ENCODE measurements at regions not wholly inside any gene's neighbourhood (a gene's known extent, or its start where the extent isn't known, plus 50 kb on each side); places are given as distances from the start of the nearest gene placed in this dataset.

GRCh38 chr10:3856593-3856992, 71.6 kb upstream of the KLF6 start:
- Histone ChIP-seq H2AFZ (ENCODE audit: low read depth, low read length) (no peak overlapping the region), H3K9me1 (ENCODE audit: control insufficient read depth, insufficient read depth, low read length) (no peaks in the 10 kb centered on the region), H3K4me3 (no peak overlapping the region), H3K36me3 (ENCODE audit: control insufficient read depth, insufficient read depth, low read length) (no peaks in the 10 kb centered on the region; the same call in 2 of the 3 replicates), H3K79me2 (ENCODE audit: control insufficient read depth, insufficient read depth, low read length) (no peaks in the 10 kb centered on the region), H3K27me3 (ENCODE audit: control insufficient read depth in 2 of 2, insufficient read depth in 2 of 2, low read length in 2 of 2) (no peaks in the 10 kb centered on the region), H3K4me2 (ENCODE audit: insufficient read depth, low read length) (no peak overlapping the region), H4K20me1 (replicated peaks; ENCODE audit: control insufficient read depth, insufficient read depth, low read length) (no peaks in the 10 kb centered on the region), H3K9me3 (replicated peaks; ENCODE audit: control insufficient read depth, insufficient read depth, low read depth, low read length) (no peaks in the 10 kb centered on the region), H3K27ac (ENCODE audit: extremely low read depth, low read depth, low read length) (no peak overlapping the region), H3K4me1 (replicated peaks in 1 of 2; ENCODE audit: control insufficient read depth in 2 of 2, insufficient read depth in 2 of 2, low read length in 2 of 2) (peaks cover 5 to 20% of the 10 kb centered on the region in 2 experiments), H3K9ac (ENCODE audit: insufficient read depth in 1 of 2, low read depth in 2 of 2, low read length in 2 of 2) (no peak overlapping the region)
- WGBS (ENCODE audit: insufficient coverage, low coverage, missing lambda C conversion rate) = 71% methylated on average over 7 of the region's 7 CpGs
- ChIA-PET POLR2A (interaction anchor here (0.5 to 1.3 kb wide), 2 partner anchors 15 to 231 kb away, joined by 3 read pairs; no protein-coding TSS in a partner anchor), CTCF (ENCODE audit: low intra/inter-chr PET ratio) (no interaction called here)
- FAIRE-seq = no peak
- ATAC-seq = no peak
- BruUV-seq (replicated peaks) = no TSS peak
- intact Hi-C loops (cut with micrococcal nuclease) = no loop called here
- in situ Hi-C loops (cut with MboI) = no loop called here
- DNase-seq (ENCODE audit: extremely low read depth in 1 of 4, low spot score in 3 of 4) = no peak
- TF ChIP-seq ZKSCAN1 (IDR thresholded peaks at IDR 0.05; ENCODE audit: low read depth, low read length) = 0 out of 2 replicates have a peak, but pooled peaks have one; percentile 58
- no peak for TF ChIP-seq MED1 (CRISPR knock-in tag; IDR thresholded peaks at IDR 0.05; ENCODE audit: borderline replicate concordance)

- Histone ChIP-seq H2AFZ (ENCODE audit: low read depth, low read length) (peak overlapping the region; percentile 81), H3K27ac (ENCODE audit: extremely low read depth, low read depth, low read length) (peak overlapping the region; percentile 81; the same call in 2 of the 3 replicates), H4K20me1 (replicated peaks; ENCODE audit: control insufficient read depth, insufficient read depth, low read length) (no peaks in the 10 kb centered on the region), H3K9ac (ENCODE audit: insufficient read depth in 1 of 2, low read depth in 2 of 2, low read length in 2 of 2) (no peak overlapping the region), H3K4me1 (replicated peaks in 1 of 2; ENCODE audit: control insufficient read depth in 2 of 2, insufficient read depth in 2 of 2, low read length in 2 of 2) (peaks cover 11 to 30% of the 10 kb centered on the region in 2 experiments), H3K27me3 (ENCODE audit: control insufficient read depth in 2 of 2, insufficient read depth in 2 of 2, low read length in 2 of 2) (no peaks in the 10 kb centered on the region), H3K4me2 (ENCODE audit: insufficient read depth, low read length) (no peak overlapping the region), H3K9me3 (replicated peaks; ENCODE audit: control insufficient read depth, insufficient read depth, low read depth, low read length) (no peaks in the 10 kb centered on the region), H3K79me2 (ENCODE audit: control insufficient read depth, insufficient read depth, low read length) (no peaks in the 10 kb centered on the region), H3K9me1 (ENCODE audit: control insufficient read depth, insufficient read depth, low read length) (no peaks in the 10 kb centered on the region), H3K4me3 (no peak overlapping the region), H3K36me3 (ENCODE audit: control insufficient read depth, insufficient read depth, low read length) (no peaks in the 10 kb centered on the region; the same call in 2 of the 3 replicates)
- ChIA-PET CTCF (ENCODE audit: low intra/inter-chr PET ratio) (no interaction called here), POLR2A (interaction anchor here (2.2 to 2.7 kb wide), 2 partner anchors 12 to 68 kb away, joined by 11 to 19 read pairs; partner anchors contain the start of gene KLF6)
- no peak for DNase-seq (ENCODE audit: extremely low read depth in 1 of 4, low spot score in 3 of 4)
- intact Hi-C loops (cut with micrococcal nuclease) = no loop called here
- in situ Hi-C loops (cut with MboI) = no loop called here
- 81% methylated on average over 11 of the region's 11 CpGs for WGBS (ENCODE audit: insufficient coverage, low coverage, missing lambda C conversion rate)
- no TSS peak for BruUV-seq (replicated peaks)
- FAIRE-seq = no peak
- TF ChIP-seq STAT5A (IDR thresholded peaks at IDR 0.05; ENCODE audit: borderline replicate concordance, low read length) = no peak
- TF ChIP-seq MAFF (IDR thresholded peaks at IDR 0.05; ENCODE audit: low read length) = no peak
- no peak for TF ChIP-seq ZNF696 (CRISPR knock-in tag; conservative IDR thresholded peaks at IDR 0.05)
- TF ChIP-seq FUS (optimal IDR thresholded peaks at IDR 0.05; ENCODE audit: low read depth, low read length) = no peak
- no peak for ATAC-seq
Measured at GRCh38 chr10:3853547-3854303, 68.7 kb upstream of the KLF6 start.

All from K562 (cell line).